ENCODE measurements at regions not wholly inside any gene's neighbourhood (a gene's known extent, or its start where the extent isn't known, plus 50 kb on each side); places are given as distances from the start of the nearest gene placed in this dataset.

GRCh38 chr4:32506067-32506466, 1785.9 kb downstream of the PCDH7 start:
- 79% methylated on average over 2 of the region's 2 CpGs for WGBS
- H3K9me3 ChIP-seq (ENCODE audit: control insufficient read depth, low read length), result no peaks in the 10 kb centered on the region
- H4K91ac ChIP-seq (ENCODE audit: low read length), result no peak overlapping the region
- no peak overlapping the region for H4K8ac ChIP-seq (ENCODE audit: low read length)
- no peaks in the 10 kb centered on the region for H3K4me1 ChIP-seq (ENCODE audit: control insufficient read depth, insufficient read depth, low read depth, low read length)
- H3K14ac ChIP-seq (ENCODE audit: low read length in 2 of 2), result no peak overlapping the region
- H3K27ac ChIP-seq (ENCODE audit: low read length, poor library complexity, severe bottlenecking), result no peak overlapping the region
- H3K4me3 ChIP-seq (ENCODE audit: insufficient read depth in 1 of 2, low read depth in 1 of 2, low read length in 2 of 2), result no peak overlapping the region
- no peak overlapping the region for H3K4me2 ChIP-seq (ENCODE audit: low read length, poor library complexity, severe bottlenecking)
- no peaks in the 10 kb centered on the region for H3K79me1 ChIP-seq (replicated peaks; ENCODE audit: low read length, poor library complexity, severe bottlenecking)
- H2BK12ac ChIP-seq (ENCODE audit: low read length in 2 of 2), result no peak overlapping the region
- H3K27me3 ChIP-seq (ENCODE audit: control insufficient read depth in 1 of 2, insufficient read depth in 1 of 2, low read length in 2 of 2), result no peaks in the 10 kb centered on the region
- no peak overlapping the region for H2AFZ ChIP-seq (ENCODE audit: low read depth, low read length)
- H2BK120ac ChIP-seq (ENCODE audit: low read depth, low read length), result no peak overlapping the region
- no peak overlapping the region for H2BK15ac ChIP-seq (ENCODE audit: low read depth, poor library complexity, severe bottlenecking)
- H2BK5ac ChIP-seq (ENCODE audit: low read depth, low read length, poor library complexity, severe bottlenecking), result no peak overlapping the region
- no peak overlapping the region for H2AK5ac ChIP-seq (ENCODE audit: low read length, severe bottlenecking)
- no peaks in the 10 kb centered on the region for H3K36me3 ChIP-seq (ENCODE audit: control insufficient read depth in 1 of 2, insufficient read depth in 2 of 2, low read depth in 1 of 2, low read length in 2 of 2)
- no peak overlapping the region for H3K9ac ChIP-seq (ENCODE audit: low read length)
- no peak overlapping the region for H3K4ac ChIP-seq (ENCODE audit: low read depth in 1 of 2, low read length in 2 of 2)
- DNase-seq, result no peak
- H3K23ac ChIP-seq (ENCODE audit: low read length in 2 of 2), result no peak overlapping the region
- no peak overlapping the region for H3K18ac ChIP-seq (ENCODE audit: low read depth in 1 of 2, low read length in 2 of 2)

DNA sequence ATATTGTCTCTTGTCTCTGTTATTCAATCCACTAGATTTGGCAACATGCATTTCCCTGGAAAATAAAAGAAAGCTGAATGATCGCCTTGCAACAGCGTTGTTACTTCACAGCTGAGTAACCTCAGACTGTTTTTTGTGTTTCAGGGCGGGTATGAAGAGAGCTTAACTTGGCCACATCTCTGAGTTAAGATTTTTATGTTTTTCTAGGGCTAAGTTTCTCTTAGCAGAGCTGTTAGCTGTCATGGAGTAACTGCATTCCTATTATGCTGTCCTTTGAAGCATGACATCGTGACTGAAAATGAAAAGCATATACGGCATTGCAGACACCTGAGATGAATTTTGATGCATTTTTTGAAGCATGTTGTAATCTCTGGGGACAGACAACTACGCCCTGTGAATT, 1798.9 kb downstream of the PCDH7 start:
- no peaks in the 10 kb centered on the region for H3K9me3 ChIP-seq (ENCODE audit: control insufficient read depth, low read length)
- no peak overlapping the region for H4K91ac ChIP-seq (ENCODE audit: low read length)
- H3K14ac ChIP-seq (ENCODE audit: low read length in 2 of 2), result no peak overlapping the region
- peak overlapping the region; percentile 21 for H3K4me2 ChIP-seq (ENCODE audit: low read length, poor library complexity, severe bottlenecking)
- no peak overlapping the region for H2AK5ac ChIP-seq (ENCODE audit: low read length, severe bottlenecking)
- H3K4ac ChIP-seq (ENCODE audit: low read depth in 1 of 2, low read length in 2 of 2), result no peak overlapping the region
- H3K9ac ChIP-seq (ENCODE audit: low read length), result peak overlapping the region; percentile 33
- H3K23ac ChIP-seq (ENCODE audit: low read length in 2 of 2), result no peak overlapping the region
- no peaks in the 10 kb centered on the region for H3K79me1 ChIP-seq (replicated peaks; ENCODE audit: low read length, poor library complexity, severe bottlenecking)
- H3K27ac ChIP-seq (ENCODE audit: low read length, poor library complexity, severe bottlenecking), result peak overlapping the region; percentile 47
- H3K4me3 ChIP-seq (ENCODE audit: insufficient read depth in 1 of 2, low read depth in 1 of 2, low read length in 2 of 2), result peak overlapping the region in 1 of 2 experiments; percentile 48
- no peak overlapping the region for H2BK12ac ChIP-seq (ENCODE audit: low read length in 2 of 2)
- H3K36me3 ChIP-seq (ENCODE audit: control insufficient read depth in 1 of 2, insufficient read depth in 2 of 2, low read depth in 1 of 2, low read length in 2 of 2), result no peaks in the 10 kb centered on the region
- no peak for DNase-seq
- H4K8ac ChIP-seq (ENCODE audit: low read length), result no peak overlapping the region
- no peak overlapping the region for H2AFZ ChIP-seq (ENCODE audit: low read depth, low read length)
- H2BK15ac ChIP-seq (ENCODE audit: low read depth, poor library complexity, severe bottlenecking), result no peak overlapping the region
- no peak overlapping the region for H2BK120ac ChIP-seq (ENCODE audit: low read depth, low read length)
- H3K4me1 ChIP-seq (ENCODE audit: control insufficient read depth, insufficient read depth, low read depth, low read length), result no peaks in the 10 kb centered on the region
- H2BK5ac ChIP-seq (ENCODE audit: low read depth, low read length, poor library complexity, severe bottlenecking), result no peak overlapping the region
- no peak overlapping the region for H3K18ac ChIP-seq (ENCODE audit: low read depth in 1 of 2, low read length in 2 of 2)
- WGBS, result 75% methylated on average over 6 of the region's 6 CpGs
- H3K27me3 ChIP-seq (ENCODE audit: control insufficient read depth in 1 of 2, insufficient read depth in 1 of 2, low read length in 2 of 2), result no peaks in the 10 kb centered on the region

GRCh38 chr4:32525420-32525819, 1805.3 kb downstream of the PCDH7 start:
- Histone ChIP-seq H3K4ac (ENCODE audit: low read depth in 1 of 2, low read length in 2 of 2) (no peak overlapping the region), H3K23ac (ENCODE audit: low read length in 2 of 2) (no peak overlapping the region), H2BK5ac (ENCODE audit: low read depth, low read length, poor library complexity, severe bottlenecking) (no peak overlapping the region), H3K4me3 (ENCODE audit: insufficient read depth in 1 of 2, low read depth in 1 of 2, low read length in 2 of 2) (no peak overlapping the region), H2BK120ac (ENCODE audit: low read depth, low read length) (no peak overlapping the region), H3K4me1 (ENCODE audit: control insufficient read depth, insufficient read depth, low read depth, low read length) (no peaks in the 10 kb centered on the region), H3K27me3 (ENCODE audit: control insufficient read depth in 1 of 2, insufficient read depth in 1 of 2, low read length in 2 of 2) (no peaks in the 10 kb centered on the region), H3K9me3 (ENCODE audit: control insufficient read depth, low read length) (peaks cover 6% of the 10 kb centered on the region), H2BK15ac (ENCODE audit: low read depth, poor library complexity, severe bottlenecking) (no peak overlapping the region), H4K8ac (ENCODE audit: low read length) (no peak overlapping the region), H3K4me2 (ENCODE audit: low read length, poor library complexity, severe bottlenecking) (no peak overlapping the region), H3K14ac (ENCODE audit: low read length in 2 of 2) (no peak overlapping the region), H2AFZ (ENCODE audit: low read depth, low read length) (no peak overlapping the region), H3K9ac (ENCODE audit: low read length) (no peak overlapping the region), H3K18ac (ENCODE audit: low read depth in 1 of 2, low read length in 2 of 2) (no peak overlapping the region), H3K27ac (ENCODE audit: low read length, poor library complexity, severe bottlenecking) (no peak overlapping the region), H3K79me1 (replicated peaks; ENCODE audit: low read length, poor library complexity, severe bottlenecking) (no peaks in the 10 kb centered on the region), H2BK12ac (ENCODE audit: low read length in 2 of 2) (no peak overlapping the region), H4K91ac (ENCODE audit: low read length) (no peak overlapping the region), H2AK5ac (ENCODE audit: low read length, severe bottlenecking) (no peak overlapping the region), H3K36me3 (ENCODE audit: control insufficient read depth in 1 of 2, insufficient read depth in 2 of 2, low read depth in 1 of 2, low read length in 2 of 2) (no peaks in the 10 kb centered on the region)
- DNase-seq, result no peak

- no peak overlapping the region for H3K23ac ChIP-seq (ENCODE audit: low read length in 2 of 2)
These were observed 1824.7 kb downstream of the PCDH7 start for GRCh38 chr4:32544846-32545245.

More at GRCh38 chr4:32544846-32545245, 1824.7 kb downstream of the PCDH7 start:
- Histone ChIP-seq H3K79me1 (replicated peaks; ENCODE audit: low read length, poor library complexity, severe bottlenecking) (no peaks in the 10 kb centered on the region), H4K8ac (ENCODE audit: low read length) (no peak overlapping the region), H3K36me3 (ENCODE audit: control insufficient read depth in 1 of 2, insufficient read depth in 2 of 2, low read depth in 1 of 2, low read length in 2 of 2) (no peaks in the 10 kb centered on the region), H3K4me3 (ENCODE audit: insufficient read depth in 1 of 2, low read depth in 1 of 2, low read length in 2 of 2) (no peak overlapping the region), H2BK120ac (ENCODE audit: low read depth, low read length) (no peak overlapping the region), H2AFZ (ENCODE audit: low read depth, low read length) (no peak overlapping the region), H3K27ac (ENCODE audit: low read length, poor library complexity, severe bottlenecking) (no peak overlapping the region), H3K4me2 (ENCODE audit: low read length, poor library complexity, severe bottlenecking) (no peak overlapping the region), H3K4me1 (ENCODE audit: control insufficient read depth, insufficient read depth, low read depth, low read length) (no peaks in the 10 kb centered on the region), H4K91ac (ENCODE audit: low read length) (no peak overlapping the region), H3K14ac (ENCODE audit: low read length in 2 of 2) (no peak overlapping the region), H2AK5ac (ENCODE audit: low read length, severe bottlenecking) (no peak overlapping the region), H3K18ac (ENCODE audit: low read depth in 1 of 2, low read length in 2 of 2) (no peak overlapping the region), H2BK15ac (ENCODE audit: low read depth, poor library complexity, severe bottlenecking) (no peak overlapping the region), H3K9ac (ENCODE audit: low read length) (no peak overlapping the region), H3K27me3 (ENCODE audit: control insufficient read depth in 1 of 2, insufficient read depth in 1 of 2, low read length in 2 of 2) (no peaks in the 10 kb centered on the region), H3K9me3 (ENCODE audit: control insufficient read depth, low read length) (no peaks in the 10 kb centered on the region), H3K4ac (ENCODE audit: low read depth in 1 of 2, low read length in 2 of 2) (peak overlapping the region in 1 of 2 experiments; percentile 26), H2BK12ac (ENCODE audit: low read length in 2 of 2) (no peak overlapping the region), H2BK5ac (ENCODE audit: low read depth, low read length, poor library complexity, severe bottlenecking) (no peak overlapping the region)
- no peak for DNase-seq
- 65% methylated on average over 3 of the region's 3 CpGs for WGBS
